ENCODE measurements at regions not wholly inside any gene's neighbourhood (a gene's known extent, or its start where the extent isn't known, plus 50 kb on each side); places are given as distances from the start of the nearest gene placed in this dataset.

- TF ChIP-seq, protein P1, sequence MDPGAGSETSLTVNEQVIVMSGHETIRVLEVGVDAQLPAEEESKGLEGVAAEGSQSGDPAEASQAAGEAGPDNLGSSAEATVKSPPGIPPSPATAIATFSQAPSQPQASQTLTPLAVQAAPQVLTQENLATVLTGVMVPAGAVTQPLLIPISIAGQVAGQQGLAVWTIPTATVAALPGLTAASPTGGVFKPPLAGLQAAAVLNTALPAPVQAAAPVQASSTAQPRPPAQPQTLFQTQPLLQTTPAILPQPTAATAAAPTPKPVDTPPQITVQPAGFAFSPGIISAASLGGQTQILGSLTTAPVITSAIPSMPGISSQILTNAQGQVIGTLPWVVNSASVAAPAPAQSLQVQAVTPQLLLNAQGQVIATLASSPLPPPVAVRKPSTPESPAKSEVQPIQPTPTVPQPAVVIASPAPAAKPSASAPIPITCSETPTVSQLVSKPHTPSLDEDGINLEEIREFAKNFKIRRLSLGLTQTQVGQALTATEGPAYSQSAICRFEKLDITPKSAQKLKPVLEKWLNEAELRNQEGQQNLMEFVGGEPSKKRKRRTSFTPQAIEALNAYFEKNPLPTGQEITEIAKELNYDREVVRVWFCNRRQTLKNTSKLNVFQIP (CRISPR knock-in tag; IDR thresholded peaks at IDR 0.05; ENCODE audit: borderline replicate concordance, low read depth) = no peak
- TF ChIP-seq ZFP30 (CRISPR knock-in tag; IDR thresholded peaks at IDR 0.05) (no peak), ZNF70 (CRISPR knock-in tag; IDR thresholded peaks at IDR 0.05) (no peak), CREB5 (CRISPR knock-in tag; IDR thresholded peaks at IDR 0.05; ENCODE audit: low read depth) (no peak)
Observed at GRCh38 chr5:29719171-29719570, 1474.3 kb upstream of the CDH6 start.

Data from SK-N-SH treated with all-trans-retinoic acid at 6 μM for 48 hours (cell line).